H1 (cell line): ENCODE measurements at regions not wholly inside any gene's neighbourhood (a gene's known extent, or its start where the extent isn't known, plus 50 kb on each side); places are given as distances from the start of the nearest gene placed in this dataset.

Source experiments
- BRCA1 ChIP-seq: IDR thresholded peaks from 2 replicates; pipeline ENCODE4 v1.6.1; 2012; ENCODE audit warnings: low read depth, low read length, improper control_type of control experiment
- JUN ChIP-seq: IDR thresholded peaks from 2 replicates; pipeline ENCODE4 v1.6.1; 2011; ENCODE audit warnings: low read depth, mild to moderate bottlenecking, improper control_type of control experiment, low read length

- TF ChIP-seq BRCA1 (no peak), JUN (no peak)
- TF ChIP-seq, all 59 proteins: peak for 0
These were observed 298.5 kb upstream of the IZUMO3 start (continued) for GRCh38 chr9:24844217-24844616.
